SK-N-SH treated with all-trans-retinoic acid at 6 μM for 48 hours (cell line): ENCODE measurements at regions not wholly inside any gene's neighbourhood (a gene's known extent, or its start where the extent isn't known, plus 50 kb on each side); places are given as distances from the start of the nearest gene placed in this dataset.
A peak's percentile ranks its signal among the peaks of the same experiment; 100 is the strongest.

ENCODE experiments used
- ATAC-seq: fragments of 200-7000 bp; cut with Tn5 transposase; 3 replicates; pipeline ENCODE4 v1.9.1; 2020; ENCODE audit warnings: mild to moderate bottlenecking, moderate library complexity
- ARNTL ChIP-seq: fragments of 450-650 bp; formaldehyde crosslinking; IDR thresholded peaks from 2 replicates; pipeline ENCODE4 v1.5.0; 2020; ENCODE audit warnings: low read depth, mild to moderate bottlenecking, moderate library complexity, borderline replicate concordance
- BACH2 ChIP-seq: fragments of 250-450 bp; sonication (Bioruptor Pico); IDR thresholded peaks from 2 replicates; pipeline ENCODE4 v1.9.0; 2021; ENCODE audit warnings: mild to moderate bottlenecking, borderline replicate concordance
- CREB5 ChIP-seq: fragments of 250-450 bp; sonication (Bioruptor Pico); IDR thresholded peaks from 2 replicates; pipeline ENCODE4 v1.5.1; 2020; ENCODE audit warnings: low read depth, mild to moderate bottlenecking, moderate library complexity
- CSDC2 ChIP-seq: fragments of 250-450 bp; sonication (Bioruptor Pico); IDR thresholded peaks from 2 replicates; pipeline ENCODE4 v1.5.0; 2020; ENCODE audit warnings: mild to moderate bottlenecking, moderate library complexity
- ESRRG ChIP-seq: fragments of 250-450 bp; sonication (Bioruptor Pico); IDR thresholded peaks from 2 replicates; pipeline ENCODE4 v1.6.1; 2021; ENCODE audit warnings: mild to moderate bottlenecking
- GLIS3 ChIP-seq: fragments of 250-450 bp; sonication (Bioruptor Pico); IDR thresholded peaks from 2 replicates; pipeline ENCODE4 v1.5.0; 2020; ENCODE audit warnings: mild to moderate bottlenecking, moderate library complexity
- OSR1 ChIP-seq: fragments of 250-450 bp; sonication (Bioruptor Pico); IDR thresholded peaks from 2 replicates; pipeline ENCODE4 v1.8.0; 2022; ENCODE audit warnings: moderate library complexity, mild to moderate bottlenecking, inconsistent platforms
- PPARA ChIP-seq: fragments of 250-450 bp; sonication (Bioruptor Pico); IDR thresholded peaks from 2 replicates; pipeline ENCODE4 v1.5.0; 2020; ENCODE audit warnings: mild to moderate bottlenecking, borderline replicate concordance
- RARB ChIP-seq: fragments of 250-450 bp; sonication (Bioruptor Pico); IDR thresholded peaks from 2 replicates; pipeline ENCODE4 v1.8.0; 2021; ENCODE audit warnings: mild to moderate bottlenecking, moderate library complexity
- SNAI2 ChIP-seq: fragments of 250-450 bp; sonication (Bioruptor Pico); IDR thresholded peaks from 2 replicates; pipeline ENCODE4 v1.5.0; 2020; ENCODE audit warnings: mild to moderate bottlenecking, moderate library complexity
- TCF4 ChIP-seq: fragments of 250-450 bp; sonication (Bioruptor Pico); IDR thresholded peaks from 2 replicates; pipeline ENCODE4 v1.8.0; 2021; ENCODE audit warnings: mild to moderate bottlenecking, moderate library complexity, borderline replicate concordance
- TOX ChIP-seq: fragments of 250-450 bp; sonication (Bioruptor Pico); IDR thresholded peaks from 2 replicates; pipeline ENCODE4 v1.8.0; 2021; ENCODE audit warnings: mild to moderate bottlenecking, moderate library complexity, borderline replicate concordance
- TSHZ2 ChIP-seq: fragments of 250-450 bp; sonication (Bioruptor Pico); IDR thresholded peaks from 2 replicates; pipeline ENCODE4 v1.5.0; 2020; ENCODE audit warnings: mild to moderate bottlenecking, moderate library complexity
- ZC3H10 ChIP-seq: fragments of 250-450 bp; sonication (Bioruptor Pico); IDR thresholded peaks from 2 replicates; pipeline ENCODE4 v1.5.1; 2021; ENCODE audit warnings: mild to moderate bottlenecking, moderate library complexity
- ZFP3 ChIP-seq: fragments of 250-450 bp; sonication (Bioruptor Pico); IDR thresholded peaks from 2 replicates; pipeline ENCODE4 v1.5.0; 2020; ENCODE audit warnings: mild to moderate bottlenecking, moderate library complexity
- ZFP30 ChIP-seq: fragments of 450-650 bp; formaldehyde crosslinking; IDR thresholded peaks from 2 replicates; pipeline ENCODE4 v1.5.0; 2022; ENCODE audit warnings: mild to moderate bottlenecking, moderate library complexity
- ZNF565 ChIP-seq: fragments of 450-650 bp; formaldehyde crosslinking; conservative IDR thresholded peaks from 2 replicates; pipeline ENCODE4 v1.5.0; 2020; ENCODE audit warnings: low read depth, mild to moderate bottlenecking, moderate library complexity
- ZNF70 ChIP-seq: fragments of 450-650 bp; formaldehyde crosslinking; IDR thresholded peaks from 2 replicates; pipeline ENCODE4 v1.5.0; 2020; ENCODE audit warnings: mild to moderate bottlenecking, moderate library complexity
- ZNF8 ChIP-seq: fragments of 450-650 bp; formaldehyde crosslinking; IDR thresholded peaks from 2 replicates; pipeline ENCODE4 v1.5.0; 2020; ENCODE audit warnings: mild to moderate bottlenecking, moderate library complexity
- TF ChIP-seq, protein P1 (sequence below): fragments of 250-450 bp; sonication (Bioruptor Pico); IDR thresholded peaks from 2 replicates; pipeline ENCODE4 v1.8.0; 2020; ENCODE audit warnings: mild to moderate bottlenecking, moderate library complexity, borderline replicate concordance
- TF ChIP-seq, protein P2 (sequence below): fragments of 250-450 bp; sonication (Bioruptor Pico); IDR thresholded peaks from 2 replicates; pipeline ENCODE4 v1.5.1; 2021; ENCODE audit warnings: mild to moderate bottlenecking, moderate library complexity
- TF ChIP-seq, protein P3 (sequence below): fragments of 250-450 bp; sonication (Bioruptor Pico); IDR thresholded peaks from 2 replicates; pipeline ENCODE4 v1.8.0; 2021; ENCODE audit warnings: low read depth, mild to moderate bottlenecking, moderate library complexity, borderline replicate concordance

DNA sequence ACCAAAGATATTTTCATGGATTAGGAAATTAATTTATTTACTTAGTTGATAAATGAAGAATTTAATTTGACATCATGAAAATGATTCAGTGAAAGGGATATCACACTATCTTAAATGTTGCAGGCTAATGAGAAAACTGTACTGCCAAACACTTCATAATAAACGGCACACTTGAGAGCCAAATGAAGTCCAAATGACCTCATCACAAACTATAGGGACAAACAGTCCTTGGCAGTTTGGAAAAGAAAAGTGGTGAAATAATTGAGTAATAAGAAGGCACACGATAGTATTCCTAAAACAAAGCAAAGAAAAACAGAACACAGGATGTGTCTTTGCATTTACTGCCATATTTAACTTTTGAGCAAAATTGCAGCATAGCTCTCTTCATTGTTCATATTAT lies 116.9 kb upstream of the TLR4 start:
- no peak for ATAC-seq
- TF ChIP-seq ZC3H10 (no peak), PPARA (CRISPR knock-in tag) (no peak), CREB5 (CRISPR knock-in tag) (no peak), CSDC2 (no peak), ZNF8 (CRISPR knock-in tag) (no peak), ZNF565 (no peak), ZNF70 (no peak), ARNTL (CRISPR knock-in tag) (no peak), TCF4 (CRISPR knock-in tag) (no peak)
- TF ChIP-seq, protein P1, sequence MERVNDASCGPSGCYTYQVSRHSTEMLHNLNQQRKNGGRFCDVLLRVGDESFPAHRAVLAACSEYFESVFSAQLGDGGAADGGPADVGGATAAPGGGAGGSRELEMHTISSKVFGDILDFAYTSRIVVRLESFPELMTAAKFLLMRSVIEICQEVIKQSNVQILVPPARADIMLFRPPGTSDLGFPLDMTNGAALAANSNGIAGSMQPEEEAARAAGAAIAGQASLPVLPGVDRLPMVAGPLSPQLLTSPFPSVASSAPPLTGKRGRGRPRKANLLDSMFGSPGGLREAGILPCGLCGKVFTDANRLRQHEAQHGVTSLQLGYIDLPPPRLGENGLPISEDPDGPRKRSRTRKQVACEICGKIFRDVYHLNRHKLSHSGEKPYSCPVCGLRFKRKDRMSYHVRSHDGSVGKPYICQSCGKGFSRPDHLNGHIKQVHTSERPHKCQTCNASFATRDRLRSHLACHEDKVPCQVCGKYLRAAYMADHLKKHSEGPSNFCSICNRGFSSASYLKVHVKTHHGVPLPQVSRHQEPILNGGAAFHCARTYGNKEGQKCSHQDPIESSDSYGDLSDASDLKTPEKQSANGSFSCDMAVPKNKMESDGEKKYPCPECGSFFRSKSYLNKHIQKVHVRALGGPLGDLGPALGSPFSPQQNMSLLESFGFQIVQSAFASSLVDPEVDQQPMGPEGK (CRISPR knock-in tag): no peak
- TF ChIP-seq, protein P2, sequence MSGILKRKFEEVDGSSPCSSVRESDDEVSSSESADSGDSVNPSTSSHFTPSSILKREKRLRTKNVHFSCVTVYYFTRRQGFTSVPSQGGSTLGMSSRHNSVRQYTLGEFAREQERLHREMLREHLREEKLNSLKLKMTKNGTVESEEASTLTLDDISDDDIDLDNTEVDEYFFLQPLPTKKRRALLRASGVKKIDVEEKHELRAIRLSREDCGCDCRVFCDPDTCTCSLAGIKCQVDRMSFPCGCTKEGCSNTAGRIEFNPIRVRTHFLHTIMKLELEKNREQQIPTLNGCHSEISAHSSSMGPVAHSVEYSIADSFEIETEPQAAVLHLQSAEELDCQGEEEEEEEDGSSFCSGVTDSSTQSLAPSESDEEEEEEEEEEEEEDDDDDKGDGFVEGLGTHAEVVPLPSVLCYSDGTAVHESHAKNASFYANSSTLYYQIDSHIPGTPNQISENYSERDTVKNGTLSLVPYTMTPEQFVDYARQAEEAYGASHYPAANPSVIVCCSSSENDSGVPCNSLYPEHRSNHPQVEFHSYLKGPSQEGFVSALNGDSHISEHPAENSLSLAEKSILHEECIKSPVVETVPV (CRISPR knock-in tag): no peak
- TF ChIP-seq, protein P3, sequence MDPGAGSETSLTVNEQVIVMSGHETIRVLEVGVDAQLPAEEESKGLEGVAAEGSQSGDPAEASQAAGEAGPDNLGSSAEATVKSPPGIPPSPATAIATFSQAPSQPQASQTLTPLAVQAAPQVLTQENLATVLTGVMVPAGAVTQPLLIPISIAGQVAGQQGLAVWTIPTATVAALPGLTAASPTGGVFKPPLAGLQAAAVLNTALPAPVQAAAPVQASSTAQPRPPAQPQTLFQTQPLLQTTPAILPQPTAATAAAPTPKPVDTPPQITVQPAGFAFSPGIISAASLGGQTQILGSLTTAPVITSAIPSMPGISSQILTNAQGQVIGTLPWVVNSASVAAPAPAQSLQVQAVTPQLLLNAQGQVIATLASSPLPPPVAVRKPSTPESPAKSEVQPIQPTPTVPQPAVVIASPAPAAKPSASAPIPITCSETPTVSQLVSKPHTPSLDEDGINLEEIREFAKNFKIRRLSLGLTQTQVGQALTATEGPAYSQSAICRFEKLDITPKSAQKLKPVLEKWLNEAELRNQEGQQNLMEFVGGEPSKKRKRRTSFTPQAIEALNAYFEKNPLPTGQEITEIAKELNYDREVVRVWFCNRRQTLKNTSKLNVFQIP (CRISPR knock-in tag): no peak

DNA sequence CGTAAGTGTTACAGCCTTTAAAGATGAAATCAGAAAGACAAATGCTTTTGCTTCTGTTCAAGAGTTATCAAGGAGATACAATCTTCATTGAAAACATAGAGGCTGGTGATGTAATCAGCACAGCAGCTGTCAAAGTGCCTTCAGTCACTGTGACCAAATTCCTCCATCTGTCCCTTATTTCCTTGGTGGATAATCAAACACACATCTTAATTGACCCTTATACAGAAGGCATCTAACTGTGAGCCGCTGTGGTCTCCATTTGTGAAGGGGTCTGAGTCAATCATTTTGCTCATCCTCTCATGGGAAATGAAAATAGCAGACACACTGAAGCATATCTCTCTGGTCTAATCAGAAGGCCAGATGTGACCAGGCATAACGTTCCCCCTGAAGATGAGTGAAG lies 130.1 kb upstream of the TLR4 start:
- TF ChIP-seq TCF4 (CRISPR knock-in tag) (peak; percentile 79; the same call in 1 of the 2 replicates), BACH2 (no peak), TOX (no peak), TSHZ2 (CRISPR knock-in tag) (0 out of 2 replicates have a peak, but pooled peaks have one; percentile 57), SNAI2 (CRISPR knock-in tag) (no peak)
- no peak for ATAC-seq

- TF ChIP-seq ESRRG (CRISPR knock-in tag) (no peak), TCF4 (CRISPR knock-in tag) (no peak), GLIS3 (CRISPR knock-in tag) (no peak), ZNF565 (no peak), BACH2 (no peak), ZNF70 (no peak), OSR1 (no peak), ZFP30 (CRISPR knock-in tag) (no peak), ARNTL (CRISPR knock-in tag) (no peak), RARB (no peak), ZFP3 (CRISPR knock-in tag) (no peak), TOX (no peak), CREB5 (CRISPR knock-in tag) (no peak)
- TF ChIP-seq, protein P3 (CRISPR knock-in tag): no peak
- TF ChIP-seq, protein P1 (CRISPR knock-in tag): no peak
- ATAC-seq: no peak
Measured at GRCh38 chr9:117564839-117565238, 139.4 kb upstream of the TLR4 start.
